HEK293 (cell line): ENCODE measurements at regions not wholly inside any gene's neighbourhood (a gene's known extent, or its start where the extent isn't known, plus 50 kb on each side); places are given as distances from the start of the nearest gene placed in this dataset.

Source experiments
- CTCF ChIA-PET: fragments of 350-600 bp; formaldehyde crosslinking; extraction: SDS; loops from one replicate; lab custom pipeline; 2021; ENCODE audit warnings: antibody characterized with exemption; lab: Yijun Ruan, JAX
- POLR2A ChIA-PET: fragments of 300-600 bp; formaldehyde crosslinking; extraction: SDS; loops from one replicate; lab custom pipeline; 2020; ENCODE audit warnings: antibody characterized with exemption, inconsistent platforms; lab: Yijun Ruan, JAX
- H3K27ac ChIP-seq: fragments of 200-500 bp; sonication (Bioruptor generic); 2 replicates; pipeline ENCODE4 v1.5.1; 2014; ENCODE audit warnings: low read depth, low read length, control low read depth, inconsistent platforms; ENCODE audit errors: extremely low read depth
- H3K36me3 ChIP-seq, 2 experiments: fragments of 200-500 bp in 1 of 2; sonication (Bioruptor generic) in 1 of 2; 1 replicate in 1 of 2; 2 replicates in 1 of 2; pipeline ENCODE4 v1.5.1; 2014 to 2017; ENCODE audit warnings: inconsistent platforms in 2 of 2, low read length in 2 of 2; ENCODE audit not compliant: control insufficient read depth in 2 of 2, insufficient read depth in 1 of 2
- H3K4me1 ChIP-seq: fragments of 200-500 bp; sonication (Bioruptor generic); 2 replicates; pipeline ENCODE4 v1.5.1; 2014; ENCODE audit warnings: mild to moderate bottlenecking, low read length, inconsistent platforms; ENCODE audit not compliant: control insufficient read depth, insufficient read depth
- H3K4me3 ChIP-seq: 2 replicates; pipeline ENCODE4 v1.5.1; 2011; ENCODE audit warnings: low read depth, mild to moderate bottlenecking, control low read depth, low read length, moderate library complexity
- H3K9me3 ChIP-seq: fragments of 200-500 bp; sonication (Bioruptor generic); 2 replicates; pipeline ENCODE4 v1.5.1; 2014; ENCODE audit warnings: low read depth, low read length, inconsistent platforms; ENCODE audit not compliant: control insufficient read depth, insufficient read depth
- FEZF1 ChIP-seq: fragments of 450-650 bp; formaldehyde crosslinking; IDR thresholded peaks from 2 replicates; pipeline ENCODE4 v1.5.1; 2016; ENCODE audit warnings: missing biosample characterization, missing genetic modification characterization
- MEIS1 ChIP-seq: sonication (generic); formaldehyde crosslinking; IDR thresholded peaks from 2 replicates; pipeline ENCODE4 v1.8.1; 2022; ENCODE audit warnings: missing genetic modification reagents, mild to moderate bottlenecking, borderline replicate concordance
- PRDM10 ChIP-seq: fragments of 450-650 bp; formaldehyde crosslinking; IDR thresholded peaks from 2 replicates; pipeline ENCODE4 v1.5.1; 2016; ENCODE audit warnings: missing biosample characterization, missing genetic modification characterization
- PRDM4 ChIP-seq: fragments of 450-650 bp; formaldehyde crosslinking; IDR thresholded peaks from 2 replicates; pipeline ENCODE4 v1.5.1; 2017; ENCODE audit warnings: missing biosample characterization, missing genetic modification characterization
- REPIN1 ChIP-seq: fragments of 450-650 bp; formaldehyde crosslinking; IDR thresholded peaks from 2 replicates; pipeline ENCODE4 v1.5.1; 2017; ENCODE audit warnings: missing biosample characterization, missing genetic modification characterization, low read depth
- SP2 ChIP-seq: fragments of 450-650 bp; formaldehyde crosslinking; IDR thresholded peaks from 2 replicates; pipeline ENCODE4 v1.5.1; 2016; ENCODE audit warnings: missing biosample characterization, missing genetic modification characterization
- ZFP3 ChIP-seq: fragments of 450-650 bp; formaldehyde crosslinking; IDR thresholded peaks from 2 replicates; pipeline ENCODE4 v1.5.1; 2016; ENCODE audit warnings: low read depth, missing biosample characterization, missing genetic modification characterization
- ZNF175 ChIP-seq: fragments of 450-650 bp; formaldehyde crosslinking; IDR thresholded peaks from 2 replicates; pipeline ENCODE4 v1.5.1; 2016; ENCODE audit warnings: missing biosample characterization, missing genetic modification characterization
- ZNF239 ChIP-seq: fragments of 450-650 bp; formaldehyde crosslinking; IDR thresholded peaks from 2 replicates; pipeline ENCODE4 v1.5.1; 2016; ENCODE audit warnings: missing biosample characterization, missing genetic modification characterization
- ZNF324 ChIP-seq: fragments of 450-650 bp; formaldehyde crosslinking; IDR thresholded peaks from 2 replicates; pipeline ENCODE4 v1.5.1; 2016; ENCODE audit warnings: missing biosample characterization, missing genetic modification characterization
- ZNF366 ChIP-seq: fragments of 450-650 bp; formaldehyde crosslinking; conservative IDR thresholded peaks from 2 replicates; pipeline ENCODE4 v1.5.1; 2016; ENCODE audit warnings: missing biosample characterization, missing genetic modification characterization
- ZNF423 ChIP-seq: fragments of 450-650 bp; formaldehyde crosslinking; IDR thresholded peaks from 2 replicates; pipeline ENCODE4 v1.5.1; 2016; ENCODE audit warnings: missing biosample characterization, missing genetic modification characterization
- ZNF514 ChIP-seq: fragments of 450-650 bp; formaldehyde crosslinking; IDR thresholded peaks from 2 replicates; pipeline ENCODE4 v1.5.1; 2016; ENCODE audit warnings: missing biosample characterization, missing genetic modification characterization
- ZNF530 ChIP-seq: fragments of 450-650 bp; formaldehyde crosslinking; IDR thresholded peaks from 2 replicates; pipeline ENCODE4 v1.5.1; 2016; ENCODE audit warnings: low read depth, missing biosample characterization, missing genetic modification characterization
- ZNF585B ChIP-seq: fragments of 450-650 bp; formaldehyde crosslinking; IDR thresholded peaks from 2 replicates; pipeline ENCODE4 v1.5.1; 2016; ENCODE audit warnings: missing biosample characterization, missing genetic modification characterization
- ZNF747 ChIP-seq: fragments of 450-650 bp; formaldehyde crosslinking; IDR thresholded peaks from 2 replicates; pipeline ENCODE4 v1.5.1; 2016; ENCODE audit warnings: missing biosample characterization, missing genetic modification characterization
- ZNF837 ChIP-seq: fragments of 450-650 bp; formaldehyde crosslinking; IDR thresholded peaks from 2 replicates; pipeline ENCODE4 v1.5.1; 2016; ENCODE audit warnings: missing biosample characterization, missing genetic modification characterization
- ZNF843 ChIP-seq: fragments of 450-650 bp; formaldehyde crosslinking; IDR thresholded peaks from 2 replicates; pipeline ENCODE4 v1.5.1; 2016; ENCODE audit warnings: missing biosample characterization, missing genetic modification characterization
- ZXDB ChIP-seq: fragments of 450-650 bp; formaldehyde crosslinking; IDR thresholded peaks from 2 replicates; pipeline ENCODE4 v1.5.1; 2016; ENCODE audit warnings: missing biosample characterization, missing genetic modification characterization
- TF ChIP-seq, protein P1 (sequence below): fragments of 450-650 bp; formaldehyde crosslinking; IDR thresholded peaks from 2 replicates; pipeline ENCODE4 v1.5.1; 2016; ENCODE audit warnings: missing biosample characterization, missing genetic modification characterization
- TF ChIP-seq, protein P2 (sequence below): fragments of 450-650 bp; formaldehyde crosslinking; IDR thresholded peaks from 2 replicates; pipeline ENCODE4 v1.5.1; 2017; ENCODE audit warnings: missing biosample characterization, missing genetic modification characterization
- TF ChIP-seq, protein P3 (sequence below): fragments of 450-650 bp; formaldehyde crosslinking; IDR thresholded peaks from 2 replicates; pipeline ENCODE4 v1.5.1; 2017; ENCODE audit warnings: missing biosample characterization, missing genetic modification characterization

DNA sequence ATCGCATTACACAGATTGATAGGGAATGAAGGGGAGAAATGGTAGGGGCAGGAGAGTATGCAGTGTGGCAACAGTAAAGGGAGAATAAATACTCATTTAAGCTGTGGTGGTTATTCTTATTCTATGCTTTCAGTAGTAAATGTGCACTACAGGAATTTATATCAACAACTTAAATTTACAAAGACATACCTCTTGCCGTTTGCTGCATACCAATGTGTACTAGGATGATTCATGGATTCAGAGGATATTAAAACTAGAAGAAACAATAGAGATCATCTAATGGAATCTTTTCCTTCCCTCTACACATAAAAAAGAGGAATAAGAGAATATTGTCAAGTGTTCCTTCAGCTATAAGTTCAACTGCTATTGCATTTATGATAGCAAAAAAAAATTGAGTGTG is 103.3 kb upstream of the RASA1 start (continued):
- TF ChIP-seq, protein P1, sequence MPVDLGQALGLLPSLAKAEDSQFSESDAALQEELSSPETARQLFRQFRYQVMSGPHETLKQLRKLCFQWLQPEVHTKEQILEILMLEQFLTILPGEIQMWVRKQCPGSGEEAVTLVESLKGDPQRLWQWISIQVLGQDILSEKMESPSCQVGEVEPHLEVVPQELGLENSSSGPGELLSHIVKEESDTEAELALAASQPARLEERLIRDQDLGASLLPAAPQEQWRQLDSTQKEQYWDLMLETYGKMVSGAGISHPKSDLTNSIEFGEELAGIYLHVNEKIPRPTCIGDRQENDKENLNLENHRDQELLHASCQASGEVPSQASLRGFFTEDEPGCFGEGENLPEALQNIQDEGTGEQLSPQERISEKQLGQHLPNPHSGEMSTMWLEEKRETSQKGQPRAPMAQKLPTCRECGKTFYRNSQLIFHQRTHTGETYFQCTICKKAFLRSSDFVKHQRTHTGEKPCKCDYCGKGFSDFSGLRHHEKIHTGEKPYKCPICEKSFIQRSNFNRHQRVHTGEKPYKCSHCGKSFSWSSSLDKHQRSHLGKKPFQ (tag by site-specific recombination), result no peak
- TF ChIP-seq ZNF585B (tag by site-specific recombination), result no peak
- no peak for TF ChIP-seq ZNF324 (tag by site-specific recombination)
- no peak for TF ChIP-seq ZNF175 (tag by site-specific recombination)

DNA sequence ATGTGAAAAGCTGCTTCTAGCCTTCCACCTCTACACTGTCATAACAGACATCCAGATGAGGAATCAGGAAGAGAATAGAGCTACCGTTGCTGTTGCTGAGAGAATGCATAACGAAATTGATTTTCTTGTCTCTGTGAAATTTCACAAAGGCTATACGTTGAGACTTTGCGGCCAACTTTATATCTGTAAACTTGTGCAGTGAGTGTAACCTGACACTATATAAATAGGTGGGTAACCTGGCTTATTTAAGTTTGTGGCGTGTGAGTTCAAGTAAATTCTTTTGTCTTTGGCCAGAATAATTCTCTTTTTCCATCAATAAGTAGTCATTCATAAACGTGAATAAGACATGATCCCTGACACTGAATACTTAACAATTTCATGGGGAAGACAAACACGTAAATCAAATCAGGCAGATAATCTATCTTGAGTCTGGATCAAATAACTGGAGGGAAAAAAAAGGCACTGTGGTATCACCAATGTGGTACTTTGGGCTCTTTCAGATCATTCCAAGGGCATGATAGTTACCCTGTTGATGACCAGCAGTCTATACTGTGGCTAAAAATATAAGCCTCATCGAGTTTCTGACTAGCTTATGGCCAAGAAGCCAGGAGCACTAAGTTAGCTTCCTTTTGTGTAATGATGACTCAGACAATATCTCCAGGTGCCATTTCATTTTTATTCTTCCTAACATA is 98.2 kb upstream of the RASA1 start:
- H3K4me3 ChIP-seq, result no peak overlapping the region
- CTCF ChIA-PET, result no interaction called here

More for the DNA sequence above, 98.2 kb upstream of the RASA1 start:
- POLR2A ChIA-PET, result interaction anchor here (1.3 kb wide), 1 partner anchor 98 kb away, joined by 5 read pairs; the partner anchor contains the start of gene RASA1
- Histone ChIP-seq H3K4me1 (peaks cover 7% of the 10 kb centered on the region), H3K36me3 (no peaks in the 10 kb centered on the region), H3K27ac (no peak overlapping the region), H3K9me3 (no peaks in the 10 kb centered on the region)
- TF ChIP-seq FEZF1 (peak; percentile 35; the same call in 1 of the 2 replicates), ZNF843 (tag by site-specific recombination) (peak; percentile 59; the same call in 1 of the 2 replicates), ZNF530 (tag by site-specific recombination) (no peak), MEIS1 (CRISPR knock-in tag) (0 out of 2 replicates have a peak, but pooled peaks have one; percentile 36), SP2 (no peak), REPIN1 (no peak), ZNF423 (no peak), ZNF239 (no peak), ZNF837 (tag by site-specific recombination) (no peak), PRDM4 (no peak), ZNF514 (tag by site-specific recombination) (no peak), ZNF366 (0 out of 2 replicates have a peak, but pooled peaks have one; percentile 21), ZFP3 (tag by site-specific recombination) (no peak), ZNF747 (tag by site-specific recombination) (no peak), ZXDB (tag by site-specific recombination) (peak; percentile 23; the same call in 1 of the 2 replicates), PRDM10 (tag by site-specific recombination) (no peak)
- TF ChIP-seq, protein P2, sequence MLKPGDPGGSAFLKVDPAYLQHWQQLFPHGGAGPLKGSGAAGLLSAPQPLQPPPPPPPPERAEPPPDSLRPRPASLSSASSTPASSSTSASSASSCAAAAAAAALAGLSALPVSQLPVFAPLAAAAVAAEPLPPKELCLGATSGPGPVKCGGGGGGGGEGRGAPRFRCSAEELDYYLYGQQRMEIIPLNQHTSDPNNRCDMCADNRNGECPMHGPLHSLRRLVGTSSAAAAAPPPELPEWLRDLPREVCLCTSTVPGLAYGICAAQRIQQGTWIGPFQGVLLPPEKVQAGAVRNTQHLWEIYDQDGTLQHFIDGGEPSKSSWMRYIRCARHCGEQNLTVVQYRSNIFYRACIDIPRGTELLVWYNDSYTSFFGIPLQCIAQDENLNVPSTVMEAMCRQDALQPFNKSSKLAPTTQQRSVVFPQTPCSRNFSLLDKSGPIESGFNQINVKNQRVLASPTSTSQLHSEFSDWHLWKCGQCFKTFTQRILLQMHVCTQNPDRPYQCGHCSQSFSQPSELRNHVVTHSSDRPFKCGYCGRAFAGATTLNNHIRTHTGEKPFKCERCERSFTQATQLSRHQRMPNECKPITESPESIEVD, result peak; percentile 84
- TF ChIP-seq, protein P3, sequence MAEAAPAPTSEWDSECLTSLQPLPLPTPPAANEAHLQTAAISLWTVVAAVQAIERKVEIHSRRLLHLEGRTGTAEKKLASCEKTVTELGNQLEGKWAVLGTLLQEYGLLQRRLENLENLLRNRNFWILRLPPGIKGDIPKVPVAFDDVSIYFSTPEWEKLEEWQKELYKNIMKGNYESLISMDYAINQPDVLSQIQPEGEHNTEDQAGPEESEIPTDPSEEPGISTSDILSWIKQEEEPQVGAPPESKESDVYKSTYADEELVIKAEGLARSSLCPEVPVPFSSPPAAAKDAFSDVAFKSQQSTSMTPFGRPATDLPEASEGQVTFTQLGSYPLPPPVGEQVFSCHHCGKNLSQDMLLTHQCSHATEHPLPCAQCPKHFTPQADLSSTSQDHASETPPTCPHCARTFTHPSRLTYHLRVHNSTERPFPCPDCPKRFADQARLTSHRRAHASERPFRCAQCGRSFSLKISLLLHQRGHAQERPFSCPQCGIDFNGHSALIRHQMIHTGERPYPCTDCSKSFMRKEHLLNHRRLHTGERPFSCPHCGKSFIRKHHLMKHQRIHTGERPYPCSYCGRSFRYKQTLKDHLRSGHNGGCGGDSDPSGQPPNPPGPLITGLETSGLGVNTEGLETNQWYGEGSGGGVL (tag by site-specific recombination), result no peak
